Vagina (tissue), 2 donors: ENCODE measurements at regions not wholly inside any gene's neighbourhood (a gene's known extent, or its start where the extent isn't known, plus 50 kb on each side); places are given as distances from the start of the nearest gene placed in this dataset.

ENCODE experiments used
- DNase-seq, 2 donors: peaks; one replicate each; pipeline ENCODE4 v3.0.0-alpha.2; 2017; ENCODE audit errors: extremely low spot score in 2 of 2
- H3K27ac ChIP-seq: fragments of 200-600 bp; sonication (generic); one replicate; pipeline ENCODE4 v1.5.1; 2019
- H3K27me3 ChIP-seq: fragments of 200-600 bp; sonication (generic); one replicate; pipeline ENCODE4 v1.5.1; 2019
- H3K36me3 ChIP-seq, 2 donors: fragments of 200-600 bp; sonication (generic); one replicate each; pipeline ENCODE4 v1.5.1; 2017 to 2019
- H3K4me1 ChIP-seq: fragments of 200-600 bp; sonication (generic); one replicate; pipeline ENCODE4 v1.5.1; 2019
- H3K4me3 ChIP-seq, 2 donors: fragments of 200-600 bp; sonication (generic); 1 replicate in 1 of 2; 2 replicates in 1 of 2; pipeline ENCODE4 v1.5.1; 2016 to 2019
- H3K9me3 ChIP-seq: fragments of 200-600 bp; sonication (generic); one replicate; pipeline ENCODE4 v1.5.1; 2019
- CTCF ChIP-seq, 3 experiments: fragments of 450-650 bp in 2 of 3; fragments of 200-600 bp in 1 of 3; sonication (generic) in 1 of 3; IDR thresholded peaks; one replicate each; pipeline ENCODE4 v1.5.1; 2017 to 2019; ENCODE audit warnings: antibody characterized with exemption in 3 of 3, mild to moderate bottlenecking in 2 of 3, moderate library complexity in 2 of 3
- POLR2A ChIP-seq, 2 donors: fragments of 450-650 bp; IDR thresholded peaks; one replicate each; pipeline ENCODE4 v1.6.1; 2017; ENCODE audit warnings: antibody characterized with exemption in 2 of 2, mild to moderate bottlenecking in 2 of 2, moderate library complexity in 2 of 2
- POLR2AphosphoS5 ChIP-seq, 2 donors: sonication (generic); formaldehyde crosslinking; IDR thresholded peaks; one replicate each; pipeline ENCODE4 v1.9.0; 2017; ENCODE audit warnings: antibody characterized with exemption in 2 of 2, mild to moderate bottlenecking in 2 of 2, low read depth in 1 of 2; ENCODE audit not compliant: insufficient read depth in 1 of 2
- intact Hi-C: fragments of 100-400 bp; cut with DNase I; formaldehyde crosslinking; loops from one replicate; pipeline ENCODE4 v1.15.1; 2023

GRCh38 chr11:70717936-70718595 is 319.7 kb downstream of the CTTN start:
- no peak for DNase-seq
- no peak for TF ChIP-seq POLR2A (IDR thresholded peaks at IDR 0.05)
- no peak for TF ChIP-seq CTCF (IDR thresholded peaks at IDR 0.05)
- no peak for TF ChIP-seq POLR2AphosphoS5 (IDR thresholded peaks at IDR 0.05; ENCODE audit: insufficient read depth in 1 of 2, low read depth in 1 of 2)
- H3K27ac ChIP-seq: no peak overlapping the region
- no peaks in the 10 kb centered on the region for H3K9me3 ChIP-seq
- no peaks in the 10 kb centered on the region for H3K27me3 ChIP-seq
- no peak overlapping the region for H3K4me3 ChIP-seq
- intact Hi-C loops: no loop called here
- no peaks in the 10 kb centered on the region for H3K4me1 ChIP-seq
- H3K36me3 ChIP-seq: no peaks in the 10 kb centered on the region

GRCh38 chr11:70719516-70719915 is 321.2 kb downstream of the CTTN start:
- Histone ChIP-seq H3K4me1 (no peaks in the 10 kb centered on the region), H3K27ac (no peak overlapping the region), H3K36me3 (no peaks in the 10 kb centered on the region), H3K27me3 (no peaks in the 10 kb centered on the region), H3K9me3 (no peaks in the 10 kb centered on the region), H3K4me3 (no peak overlapping the region)
- DNase-seq: no peak
- intact Hi-C loops: no loop called here
- TF ChIP-seq POLR2AphosphoS5 (IDR thresholded peaks at IDR 0.05; ENCODE audit: insufficient read depth in 1 of 2, low read depth in 1 of 2): no peak
- TF ChIP-seq POLR2A (IDR thresholded peaks at IDR 0.05): no peak
- no peak for TF ChIP-seq CTCF (IDR thresholded peaks at IDR 0.05)

- TF ChIP-seq CTCF (IDR thresholded peaks at IDR 0.05) (no peak), POLR2A (IDR thresholded peaks at IDR 0.05) (no peak), POLR2AphosphoS5 (IDR thresholded peaks at IDR 0.05; ENCODE audit: insufficient read depth in 1 of 2, low read depth in 1 of 2) (no peak)
- H3K4me1 ChIP-seq: no peaks in the 10 kb centered on the region
- H3K36me3 ChIP-seq: no peaks in the 10 kb centered on the region
- DNase-seq: no peak
- H3K27me3 ChIP-seq: no peaks in the 10 kb centered on the region
- H3K27ac ChIP-seq: no peak overlapping the region
- no peak overlapping the region for H3K4me3 ChIP-seq
- intact Hi-C loops: no loop called here
- H3K9me3 ChIP-seq: no peaks in the 10 kb centered on the region
Measured at GRCh38 chr11:70720281-70720680, 322.0 kb downstream of the CTTN start.

- Histone ChIP-seq H3K4me1 (no peaks in the 10 kb centered on the region), H3K27ac (no peak overlapping the region), H3K4me3 (no peak overlapping the region), H3K36me3 (no peaks in the 10 kb centered on the region), H3K9me3 (no peaks in the 10 kb centered on the region), H3K27me3 (no peaks in the 10 kb centered on the region)
- no peak for DNase-seq
- intact Hi-C loops: no loop called here
- TF ChIP-seq POLR2AphosphoS5 (IDR thresholded peaks at IDR 0.05; ENCODE audit: insufficient read depth in 1 of 2, low read depth in 1 of 2): no peak
- TF ChIP-seq CTCF (IDR thresholded peaks at IDR 0.05): no peak
- TF ChIP-seq POLR2A (IDR thresholded peaks at IDR 0.05): no peak
Measured at GRCh38 chr11:70721006-70721405, 322.7 kb downstream of the CTTN start.

GRCh38 chr11:70725278-70725677 is 326.9 kb downstream of the CTTN start:
- H3K4me3 ChIP-seq: no peak overlapping the region
- H3K27me3 ChIP-seq: no peaks in the 10 kb centered on the region
- no peaks in the 10 kb centered on the region for H3K4me1 ChIP-seq
- no peak overlapping the region for H3K27ac ChIP-seq
- intact Hi-C loops: no loop called here
- no peak for DNase-seq
- TF ChIP-seq POLR2A (IDR thresholded peaks at IDR 0.05): no peak
- no peak for TF ChIP-seq POLR2AphosphoS5 (IDR thresholded peaks at IDR 0.05; ENCODE audit: insufficient read depth in 1 of 2, low read depth in 1 of 2)
- no peak for TF ChIP-seq CTCF (IDR thresholded peaks at IDR 0.05)
- H3K9me3 ChIP-seq: no peaks in the 10 kb centered on the region
- H3K36me3 ChIP-seq: no peaks in the 10 kb centered on the region
